Lower leg skin (tissue), 3 donors: ENCODE measurements at regions not wholly inside any gene's neighbourhood (a gene's known extent, or its start where the extent isn't known, plus 50 kb on each side); places are given as distances from the start of the nearest gene placed in this dataset.

Experiments used
- POLR2A ChIP-seq, 2 donors: fragments of 450-650 bp; IDR thresholded peaks; one replicate each; pipeline ENCODE4 v1.6.1; 2016 to 2017; ENCODE audit warnings: antibody characterized with exemption in 2 of 2, mild to moderate bottlenecking in 1 of 2, moderate library complexity in 1 of 2
- TF ChIP-seq, protein P1 (sequence below), 3 donors: fragments of 450-650 bp; IDR thresholded peaks; one replicate each; pipeline ENCODE4 v1.5.1; 2016; ENCODE audit warnings: antibody characterized with exemption in 3 of 3, mild to moderate bottlenecking in 3 of 3, moderate library complexity in 2 of 3

DNA sequence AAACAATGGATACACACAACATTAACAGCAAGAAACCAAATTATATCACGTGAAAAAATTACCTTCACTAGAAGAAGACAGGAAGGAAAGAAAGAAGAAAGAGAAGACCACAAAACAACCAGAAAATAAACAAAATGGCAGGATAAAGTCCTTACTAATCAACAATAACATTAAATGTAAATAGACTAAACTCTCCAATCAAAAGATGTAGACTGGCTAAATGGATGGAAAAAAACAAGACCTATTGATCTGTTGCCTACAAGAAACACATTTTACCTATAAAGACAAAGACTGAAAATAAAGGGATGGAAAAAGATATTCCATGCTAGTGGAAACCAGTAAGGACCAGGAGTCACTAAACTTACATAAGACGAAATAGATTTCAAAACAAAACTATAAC, 167.0 kb upstream of the ZC3H15 start:
- TF ChIP-seq, protein P1, sequence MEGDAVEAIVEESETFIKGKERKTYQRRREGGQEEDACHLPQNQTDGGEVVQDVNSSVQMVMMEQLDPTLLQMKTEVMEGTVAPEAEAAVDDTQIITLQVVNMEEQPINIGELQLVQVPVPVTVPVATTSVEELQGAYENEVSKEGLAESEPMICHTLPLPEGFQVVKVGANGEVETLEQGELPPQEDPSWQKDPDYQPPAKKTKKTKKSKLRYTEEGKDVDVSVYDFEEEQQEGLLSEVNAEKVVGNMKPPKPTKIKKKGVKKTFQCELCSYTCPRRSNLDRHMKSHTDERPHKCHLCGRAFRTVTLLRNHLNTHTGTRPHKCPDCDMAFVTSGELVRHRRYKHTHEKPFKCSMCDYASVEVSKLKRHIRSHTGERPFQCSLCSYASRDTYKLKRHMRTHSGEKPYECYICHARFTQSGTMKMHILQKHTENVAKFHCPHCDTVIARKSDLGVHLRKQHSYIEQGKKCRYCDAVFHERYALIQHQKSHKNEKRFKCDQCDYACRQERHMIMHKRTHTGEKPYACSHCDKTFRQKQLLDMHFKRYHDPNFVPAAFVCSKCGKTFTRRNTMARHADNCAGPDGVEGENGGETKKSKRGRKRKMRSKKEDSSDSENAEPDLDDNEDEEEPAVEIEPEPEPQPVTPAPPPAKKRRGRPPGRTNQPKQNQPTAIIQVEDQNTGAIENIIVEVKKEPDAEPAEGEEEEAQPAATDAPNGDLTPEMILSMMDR (IDR thresholded peaks at IDR 0.05), result no peak
- TF ChIP-seq POLR2A (IDR thresholded peaks at IDR 0.05), result no peak
